HG03139 (cell line): ENCODE measurements at regions not wholly inside any gene's neighbourhood (a gene's known extent, or its start where the extent isn't known, plus 50 kb on each side); places are given as distances from the start of the nearest gene placed in this dataset.
A peak's percentile ranks its signal among the peaks of the same experiment; 100 is the strongest.

Experiments
- ATAC-seq: cut with Tn5 transposase; IDR thresholded peaks from one replicate; pipeline ENCODE4 v1.9.1; 2021; ENCODE audit not compliant: unreplicated experiment

DNA sequence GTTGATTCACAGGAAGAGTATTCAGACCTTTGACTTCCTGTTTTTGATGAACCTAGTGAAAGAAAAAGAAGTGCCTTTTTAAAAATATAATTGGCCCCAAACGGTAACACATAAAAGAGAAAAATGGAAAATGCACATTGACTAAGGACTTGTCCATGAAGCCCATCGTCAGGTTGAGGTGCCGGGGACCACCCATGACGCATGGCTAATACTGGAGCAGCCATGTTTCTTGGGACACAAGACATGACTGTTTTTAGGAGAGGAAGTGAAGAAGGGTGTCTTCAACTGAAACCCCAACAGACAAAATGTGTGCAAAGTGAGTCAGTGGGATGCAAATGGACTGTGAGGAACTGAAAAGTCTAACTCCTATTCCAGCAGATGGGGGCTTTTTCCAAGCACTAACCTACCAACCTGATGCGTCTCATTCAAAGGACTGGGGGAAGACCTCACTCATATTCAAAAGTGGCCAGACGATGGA, 459.4 kb downstream of the FOXO1 start:
- peak; percentile 51 for ATAC-seq

DNA sequence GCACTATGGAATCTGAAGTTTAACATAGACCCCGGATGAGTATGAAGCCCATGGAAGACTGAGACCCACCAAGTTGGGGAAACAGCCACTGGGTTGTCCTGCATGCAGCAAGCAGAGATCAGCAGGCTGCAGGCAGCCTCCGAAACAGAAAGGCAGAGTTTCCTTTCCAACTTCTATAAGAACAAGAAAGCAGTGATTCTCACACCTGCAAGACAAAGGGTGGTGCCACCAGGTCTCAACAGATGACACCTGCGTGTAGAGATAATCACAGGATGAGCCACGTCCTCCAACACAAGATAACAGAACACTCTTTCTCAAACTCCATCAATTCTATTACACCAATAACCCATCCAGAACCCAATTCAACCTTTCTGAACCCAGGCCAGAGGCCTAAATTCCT, 457.9 kb downstream of the FOXO1 start:
- ATAC-seq = no peak

DNA sequence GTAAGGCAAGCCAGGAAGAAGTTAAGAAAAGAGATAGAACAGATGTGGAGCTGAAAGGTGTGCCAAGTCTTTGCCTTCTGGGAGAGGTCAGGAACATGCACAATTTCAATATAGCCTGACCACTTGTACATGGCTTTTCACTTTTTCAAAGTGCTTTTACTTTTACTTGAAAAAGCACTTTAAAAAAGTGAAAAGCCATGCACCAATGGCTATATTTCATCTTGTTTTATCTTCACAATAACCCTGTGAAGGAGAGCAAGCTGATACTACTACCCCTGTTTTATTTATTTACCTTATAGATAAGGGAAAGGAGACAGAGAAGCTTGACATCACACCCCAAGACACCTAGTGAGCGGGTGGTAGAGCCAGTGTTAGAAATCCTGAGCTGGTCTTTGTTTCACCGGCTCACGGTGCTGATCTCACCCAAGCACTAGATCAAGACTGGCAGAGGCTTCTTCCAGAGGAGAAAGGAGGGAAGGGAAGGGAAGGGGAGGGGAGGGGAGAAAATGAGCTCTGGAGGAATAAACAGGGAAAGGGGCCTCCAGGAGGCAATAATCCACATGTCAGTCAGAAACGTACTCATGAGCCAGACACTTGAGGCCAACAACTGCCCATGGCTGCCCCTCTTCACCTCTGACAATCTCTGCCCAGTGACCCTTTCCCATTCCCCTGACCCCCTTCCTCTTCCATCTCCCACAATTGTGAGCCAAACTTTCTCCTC, 455.4 kb downstream of the FOXO1 start:
- ATAC-seq = no peak

DNA sequence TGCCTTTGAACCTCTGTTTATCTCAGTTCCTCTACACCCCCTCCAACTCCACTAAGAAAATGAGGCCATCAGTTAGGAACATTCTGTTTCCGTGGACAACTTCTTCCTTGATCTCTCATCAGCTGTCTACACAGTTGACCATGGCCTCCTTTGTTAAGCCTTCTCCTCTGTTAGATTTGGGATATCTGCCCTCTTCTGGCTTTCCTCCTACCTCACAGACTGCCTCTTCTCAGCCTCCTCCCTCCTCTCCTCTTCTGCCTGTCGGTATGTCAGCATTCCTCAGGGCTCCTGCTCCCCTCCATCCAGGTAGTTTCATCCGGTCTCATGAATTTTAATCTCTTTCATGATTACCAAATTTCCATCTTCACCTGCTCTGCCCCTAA, 454.9 kb downstream of the FOXO1 start:
- no peak for ATAC-seq

DNA sequence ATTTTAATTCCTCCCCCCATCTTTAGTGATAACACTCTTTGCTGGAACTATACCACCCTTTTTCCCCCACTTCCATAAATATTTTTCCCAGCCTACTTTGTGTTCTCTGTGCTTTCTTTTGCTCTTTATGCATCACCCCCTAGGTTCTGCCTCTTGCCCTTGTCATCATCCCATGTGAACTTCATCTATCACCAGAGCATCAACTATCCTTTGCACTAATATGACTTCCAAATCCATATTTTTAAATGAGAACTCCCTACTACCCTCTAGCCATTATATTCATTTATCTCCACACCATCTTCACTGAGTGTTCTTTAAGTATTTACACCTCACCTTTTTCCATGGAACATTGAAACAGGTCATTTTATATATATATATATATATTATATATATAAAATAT, 452.7 kb downstream of the FOXO1 start:
- ATAC-seq = no peak

DNA sequence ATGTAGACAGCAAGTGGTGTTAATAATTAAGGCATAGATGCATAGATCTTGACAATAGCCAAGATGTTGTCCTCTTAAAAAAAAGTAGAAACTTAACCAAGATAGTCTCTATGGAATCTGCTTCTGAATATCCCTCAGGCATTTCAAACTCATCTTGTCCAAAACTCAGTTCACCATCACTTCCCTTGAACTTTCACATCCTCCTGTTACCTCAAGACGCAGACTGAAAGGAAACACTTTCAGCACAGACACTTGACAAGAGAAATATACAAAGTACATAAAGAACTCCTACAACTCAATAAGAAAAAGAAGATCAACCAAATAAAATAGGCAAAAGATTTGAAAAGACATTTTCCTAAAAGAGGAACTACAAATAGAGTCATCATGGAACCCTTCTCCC, 451.1 kb downstream of the FOXO1 start:
- ATAC-seq = no peak

DNA sequence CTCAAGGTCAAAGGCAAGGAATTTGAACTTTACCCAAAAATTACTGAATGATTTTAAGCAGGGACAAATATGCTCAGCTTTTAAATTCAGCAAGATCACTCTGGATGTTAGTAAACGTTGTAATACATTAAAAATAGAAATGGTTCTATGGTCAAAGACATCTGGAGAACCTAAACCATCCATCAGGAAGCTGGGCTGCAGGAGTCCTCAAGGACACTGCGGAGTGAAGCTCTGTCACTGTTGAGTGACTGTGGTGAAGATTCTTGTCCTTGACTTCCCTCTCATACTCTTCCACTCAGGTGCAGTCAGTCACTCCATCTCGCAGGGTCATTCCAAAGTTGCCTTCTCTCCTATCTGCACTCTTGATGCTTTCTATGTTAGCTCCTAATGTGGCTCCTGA, 450.7 kb downstream of the FOXO1 start:
- no peak for ATAC-seq

DNA sequence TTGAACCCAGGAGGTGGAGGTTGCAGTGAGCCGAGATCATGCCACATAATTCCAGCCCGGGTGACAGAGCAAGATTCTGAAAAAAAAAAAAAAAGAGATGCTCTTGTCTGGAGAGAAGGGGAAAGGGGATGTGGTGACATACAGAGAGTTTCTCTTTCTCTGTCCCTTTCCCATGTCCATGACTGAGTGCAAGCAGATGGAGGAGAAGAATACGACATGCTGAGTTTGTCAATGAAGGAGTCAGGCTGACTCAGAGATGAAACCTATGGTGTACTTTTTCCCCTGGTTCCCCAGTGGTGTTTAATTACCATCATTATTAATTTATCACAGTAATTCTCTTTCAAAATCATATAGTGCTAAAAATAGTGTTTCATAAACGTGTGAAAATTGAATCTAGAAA, 448.8 kb downstream of the FOXO1 start:
- no peak for ATAC-seq

DNA sequence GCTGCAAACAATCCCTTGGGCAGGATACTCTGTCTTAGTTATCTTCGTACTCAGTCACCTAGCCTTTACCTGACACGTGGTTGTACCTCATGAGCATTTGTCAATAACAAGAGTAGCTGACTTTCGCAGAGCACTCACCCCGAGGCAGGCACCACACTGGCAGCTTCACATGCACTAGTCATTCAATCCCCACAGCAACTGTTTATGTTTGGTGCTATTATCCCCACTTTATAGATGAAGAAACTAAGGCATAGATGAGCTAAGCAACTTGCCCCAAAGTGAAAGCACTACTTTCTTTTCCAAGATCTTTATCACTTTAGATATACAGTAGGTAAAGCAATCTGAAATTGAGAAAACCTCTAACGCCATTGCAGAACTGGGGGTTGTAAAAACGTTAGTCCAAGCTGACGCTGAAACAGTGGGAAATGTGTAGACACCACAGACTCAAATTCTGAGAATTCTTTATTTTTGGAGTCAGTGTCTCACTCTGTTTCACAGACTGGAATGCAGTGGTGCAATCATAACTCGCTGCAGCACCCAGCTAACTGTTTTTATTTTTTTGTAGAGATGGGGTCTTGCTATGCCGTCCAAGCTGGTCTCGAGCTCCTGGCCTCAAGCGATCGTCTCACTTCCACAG, 446.0 kb downstream of the FOXO1 start:
- ATAC-seq = no peak

DNA sequence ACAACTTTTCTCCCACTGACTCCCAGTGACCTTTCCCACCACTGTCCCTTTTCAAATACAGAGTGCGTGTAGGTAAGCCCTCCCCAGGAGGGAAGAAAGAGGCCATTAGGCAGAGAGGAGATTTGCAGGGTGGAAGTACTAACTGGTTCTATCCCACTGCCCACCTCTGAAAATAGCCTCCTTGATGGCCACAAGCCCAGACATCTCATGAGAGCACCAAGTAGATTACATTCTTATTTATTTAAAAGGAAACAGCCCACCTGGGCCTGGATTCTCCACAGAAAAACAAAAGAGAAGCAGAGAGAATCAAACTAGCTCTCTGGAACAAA, 445.3 kb downstream of the FOXO1 start:
- ATAC-seq = no peak

DNA sequence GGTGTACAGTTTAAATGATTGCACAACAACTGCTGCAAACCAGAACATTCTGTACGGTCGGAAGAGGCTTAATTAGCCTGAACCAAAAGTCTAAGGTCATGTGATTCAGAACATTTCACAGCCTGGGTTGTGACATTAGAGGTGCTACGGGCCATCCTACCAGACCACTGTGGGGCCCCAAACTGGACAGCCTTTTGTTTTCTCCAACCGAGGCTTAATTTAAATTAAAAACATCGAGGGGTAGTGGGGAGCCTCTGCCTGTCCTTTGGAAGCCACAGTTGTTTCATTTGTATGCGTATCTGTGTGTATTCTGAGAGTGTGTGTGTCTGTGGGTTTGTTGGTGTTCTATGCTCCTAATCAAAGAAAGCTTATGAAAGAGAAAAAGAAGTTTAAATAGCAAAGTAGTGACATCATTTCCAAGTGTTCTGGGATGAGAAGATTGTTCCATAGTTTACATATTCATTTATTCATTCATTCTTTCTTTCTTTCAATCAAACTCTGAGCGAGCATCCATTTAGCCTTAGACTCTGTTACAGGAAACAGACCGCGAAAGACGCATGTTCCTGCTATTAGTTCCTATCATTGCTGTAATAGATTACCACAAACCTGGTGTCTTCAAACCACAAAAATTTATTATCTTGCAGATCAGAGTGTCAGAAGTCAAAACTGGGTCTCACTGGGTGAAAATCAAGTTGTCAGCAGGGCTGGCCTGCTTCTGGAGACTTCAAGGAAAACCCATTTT, 444.8 kb downstream of the FOXO1 start:
- ATAC-seq = no peak

DNA sequence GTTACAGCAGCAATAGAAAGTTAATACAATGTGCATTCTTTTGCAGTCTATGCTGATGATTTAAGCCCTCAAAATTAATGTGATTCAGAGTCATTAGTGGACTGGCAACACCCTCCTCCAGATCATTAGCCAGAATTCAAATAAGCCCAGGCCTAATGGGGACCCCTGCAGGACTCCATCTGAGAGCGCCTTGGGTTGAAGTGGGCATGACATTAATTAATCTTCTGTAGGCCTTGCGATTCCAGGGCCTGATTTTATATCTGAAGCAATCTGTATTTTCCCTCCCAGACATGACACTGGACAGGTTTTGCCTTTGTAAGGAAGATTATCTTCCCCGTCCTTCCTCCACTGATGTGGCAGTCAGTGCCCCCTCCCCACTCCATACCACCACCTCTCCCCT, 442.9 kb downstream of the FOXO1 start:
- no peak for ATAC-seq

DNA sequence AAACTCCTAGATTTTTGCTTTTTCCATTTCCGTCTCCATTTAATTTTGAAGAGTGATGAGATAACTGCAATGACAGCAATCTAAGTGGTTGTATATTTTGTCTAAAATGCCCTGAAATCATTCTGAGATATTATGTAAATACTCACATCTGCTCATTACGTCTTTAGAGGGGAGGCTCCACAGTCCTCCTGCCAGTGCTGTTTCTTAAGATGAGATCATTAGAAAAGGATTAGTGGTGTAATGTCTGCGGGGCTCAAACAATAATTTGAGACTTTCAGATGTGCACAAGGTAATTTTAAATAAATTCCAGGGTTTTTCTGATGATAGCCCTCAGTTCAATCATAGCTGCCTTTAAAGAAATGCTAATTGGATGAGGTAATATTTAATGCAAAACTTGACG, 437.9 kb downstream of the FOXO1 start:
- no peak for ATAC-seq

DNA sequence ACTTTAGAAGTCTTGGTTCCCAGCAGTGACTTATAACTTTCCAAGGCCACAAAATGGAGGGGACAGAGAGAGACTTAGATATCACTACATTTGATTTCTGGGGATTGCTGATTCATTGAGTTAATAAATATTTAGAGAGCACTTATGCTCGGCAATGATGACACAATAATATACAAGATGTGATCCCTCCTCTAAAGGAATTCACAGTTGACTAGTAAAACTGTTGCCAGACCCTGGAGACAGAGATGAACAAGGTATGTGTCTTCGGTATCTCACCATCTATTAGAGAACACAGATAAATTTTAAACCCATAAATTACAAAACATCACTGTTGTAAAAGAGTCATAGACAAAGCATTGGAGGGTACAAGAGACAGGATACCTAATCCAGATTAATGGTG, 437.5 kb downstream of the FOXO1 start:
- no peak for ATAC-seq

DNA sequence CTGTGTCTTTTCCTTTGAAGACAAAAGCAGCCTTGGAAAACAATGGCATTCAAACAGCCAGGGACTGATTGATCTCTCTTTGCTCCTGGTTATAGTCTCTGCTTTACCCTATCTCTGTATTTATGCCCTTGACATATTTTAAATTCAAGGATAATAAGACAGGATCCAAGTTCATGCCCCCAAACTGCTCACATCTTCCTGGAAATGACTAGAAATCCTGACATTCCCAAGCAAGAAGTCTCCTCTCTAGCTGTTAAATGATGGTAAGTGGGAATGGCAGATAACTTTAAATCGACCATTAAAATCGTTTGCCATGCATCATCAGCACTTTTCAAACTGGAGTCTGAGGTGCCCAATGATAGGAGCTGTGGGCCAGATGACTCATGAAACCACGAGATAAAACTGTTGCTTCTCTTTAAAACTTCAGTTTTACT, 435.6 kb downstream of the FOXO1 start:
- no peak for ATAC-seq

DNA sequence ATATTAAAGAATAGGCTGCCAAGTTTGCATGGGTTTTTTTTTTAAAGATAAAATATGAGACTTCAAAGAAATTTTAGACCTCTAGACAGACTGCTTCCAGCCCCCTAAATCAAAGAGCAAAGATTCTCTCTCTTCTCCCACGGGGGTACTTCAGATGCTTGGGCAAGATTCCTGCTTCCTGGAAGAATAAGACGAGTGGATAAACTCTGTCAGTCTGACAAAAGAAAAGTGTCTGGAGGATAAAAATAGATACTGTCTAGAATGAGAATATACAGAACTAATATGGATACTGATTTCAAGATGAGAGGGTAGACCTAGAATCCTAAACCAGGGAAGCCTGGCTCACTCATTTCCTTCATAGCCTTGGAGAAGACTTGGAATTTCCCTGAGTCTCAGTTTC, 435.1 kb downstream of the FOXO1 start:
- no peak for ATAC-seq

DNA sequence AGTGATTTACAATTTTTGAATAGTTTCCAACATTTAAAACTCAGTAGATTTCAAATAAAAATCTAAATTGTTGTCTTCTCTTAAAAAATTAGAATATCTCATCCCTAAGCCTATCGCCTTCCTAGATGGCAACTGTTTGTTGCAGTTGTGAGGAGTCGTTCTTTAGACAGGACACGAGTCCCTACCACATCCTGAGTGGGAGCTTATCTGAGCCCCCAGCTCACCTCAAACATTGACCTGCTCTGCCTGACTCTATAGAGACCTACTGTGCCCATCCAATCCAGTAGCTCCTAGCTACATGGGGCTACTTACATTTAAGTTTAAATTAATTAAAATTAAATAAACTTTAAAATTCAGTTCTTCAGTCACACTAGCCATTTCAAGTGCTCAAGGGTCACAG, 434.7 kb downstream of the FOXO1 start:
- no peak for ATAC-seq

DNA sequence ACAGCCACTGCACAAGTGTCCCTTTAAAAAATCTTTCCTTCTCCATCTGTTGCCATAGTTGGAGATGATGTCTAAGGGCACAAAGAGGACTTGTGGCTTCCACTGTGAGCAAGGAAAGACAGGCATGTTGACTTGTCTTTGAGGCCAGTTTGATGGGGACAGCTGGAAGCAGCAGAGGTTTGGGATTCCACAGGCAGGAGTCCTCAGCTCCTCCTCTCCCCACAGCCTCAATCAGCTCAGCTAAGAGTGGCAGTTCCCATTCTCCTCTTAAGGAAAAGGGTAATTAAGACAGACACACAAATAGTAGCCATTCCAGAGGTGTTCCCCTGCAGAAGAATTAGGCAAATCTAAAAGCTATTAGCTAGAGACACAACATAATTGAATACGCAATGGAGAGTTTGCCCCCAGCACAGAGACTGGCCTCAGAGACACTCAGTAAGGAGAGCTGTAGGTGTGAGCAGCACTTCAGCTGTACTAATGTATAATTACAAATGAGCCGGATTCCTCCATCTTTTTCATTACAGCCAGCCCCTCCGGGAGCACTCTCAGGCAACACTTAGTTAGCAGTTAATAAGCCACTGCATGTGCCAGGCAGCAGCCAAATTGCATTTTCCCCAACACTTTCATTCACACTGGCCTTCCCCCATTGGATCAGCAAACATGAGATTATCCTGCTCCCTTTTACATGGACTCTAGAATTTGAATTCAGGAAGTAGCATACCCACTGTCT, 434.0 kb downstream of the FOXO1 start:
- ATAC-seq = no peak

DNA sequence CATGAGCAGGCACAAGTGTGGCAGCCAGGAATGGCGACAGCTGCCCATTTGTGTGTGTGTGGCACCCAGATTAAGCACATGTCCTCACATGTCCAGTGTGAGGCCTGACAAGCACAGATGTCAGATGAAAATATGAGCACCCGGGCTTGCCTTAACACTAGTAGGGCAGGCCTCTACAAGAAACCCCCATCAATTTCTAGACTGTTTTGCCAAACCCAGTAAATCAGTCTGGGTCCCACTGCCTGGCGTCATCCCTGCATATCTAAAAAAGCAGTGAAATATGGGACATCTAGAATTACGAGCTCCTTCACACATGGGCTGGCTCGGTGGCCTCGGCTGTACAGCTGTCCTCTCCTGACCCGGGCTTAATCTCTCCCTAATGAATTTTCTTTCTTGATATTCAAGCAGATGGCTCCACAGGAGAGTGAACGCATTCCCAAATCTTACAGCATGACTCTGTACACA, 432.7 kb downstream of the FOXO1 start:
- no peak for ATAC-seq

DNA sequence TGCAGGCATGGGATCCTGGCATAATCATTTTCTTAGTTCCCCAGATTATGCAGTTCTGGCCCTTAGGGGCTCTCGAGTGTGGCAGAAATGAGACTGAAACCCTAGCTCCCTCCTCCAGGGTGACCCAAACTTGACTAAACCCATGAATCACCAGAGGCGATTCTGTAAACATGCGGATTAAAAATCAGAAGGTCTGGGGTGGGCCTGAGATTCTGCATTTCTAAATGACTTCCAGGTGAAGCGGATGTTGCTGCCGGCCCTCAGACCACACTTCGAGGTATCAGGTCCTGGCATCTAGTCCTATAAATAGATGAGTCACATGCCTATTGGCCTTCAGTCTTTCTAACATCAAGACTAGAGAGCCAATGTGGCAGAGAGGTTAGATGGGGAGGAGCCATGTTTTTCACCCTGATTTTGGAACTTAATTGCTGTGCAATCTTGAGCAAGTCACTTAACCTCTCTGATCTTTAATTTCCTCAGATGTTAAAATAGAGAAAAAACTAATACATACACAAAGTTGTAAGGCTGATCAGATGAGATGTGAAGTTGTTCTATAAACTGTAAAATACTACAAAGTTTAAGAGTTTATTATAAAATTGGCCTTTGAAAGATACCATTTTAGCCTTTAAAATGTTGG, 431.2 kb downstream of the FOXO1 start:
- no peak for ATAC-seq

DNA sequence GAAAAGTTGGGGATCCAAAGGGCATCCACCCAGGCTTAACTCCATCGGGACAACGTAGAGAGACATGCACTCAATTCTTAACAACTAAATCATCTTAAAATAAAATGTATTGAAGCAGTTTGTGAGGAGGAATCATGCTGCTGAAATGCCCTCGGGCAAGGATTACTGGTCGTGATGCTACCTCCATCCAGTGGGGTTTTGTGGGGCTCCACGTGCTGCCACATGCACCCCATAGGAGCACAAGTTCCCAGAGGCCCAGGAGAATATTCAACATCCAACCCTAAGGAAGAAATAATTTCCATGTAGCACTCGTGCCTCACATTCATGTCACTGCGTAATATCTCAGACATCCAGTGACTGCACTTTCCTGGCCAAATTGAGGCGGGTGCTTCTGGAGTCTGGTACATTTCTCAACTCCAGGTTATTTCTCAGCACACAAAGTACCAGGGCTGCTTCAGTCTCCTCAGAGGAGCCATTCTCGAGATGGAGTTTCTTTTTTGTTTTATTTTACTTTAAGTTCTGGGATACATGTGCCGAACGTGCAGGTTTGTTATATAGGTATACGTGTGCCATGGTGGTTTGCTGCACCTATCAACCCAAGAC, 429.8 kb downstream of the FOXO1 start:
- ATAC-seq = no peak
